ENCODE measurements at regions not wholly inside any gene's neighbourhood (a gene's known extent, or its start where the extent isn't known, plus 50 kb on each side); places are given as distances from the start of the nearest gene placed in this dataset.

GRCh38 chr1:115412733-115413132 is 74.7 kb upstream of the NGF start:
- Histone ChIP-seq H3K4me1 (ENCODE audit: insufficient read depth, low read length) (no peaks in the 10 kb centered on the region), H2BK20ac (ENCODE audit: low read depth, low read length, poor library complexity, severe bottlenecking) (no peak overlapping the region), H3K56ac (ENCODE audit: insufficient read length, low read depth, low read length) (no peak overlapping the region), H3T11ph (ENCODE audit: low read length) (no peak overlapping the region), H2BK5ac (ENCODE audit: insufficient read length, low read length) (no peak overlapping the region), H2AFZ (ENCODE audit: low read length) (peak overlapping the region; percentile 40), H3K79me1 (ENCODE audit: insufficient read depth, low read depth, low read length, poor library complexity, severe bottlenecking) (no peaks in the 10 kb centered on the region), H3K9me3 (ENCODE audit: control insufficient read depth, low read depth, low read length) (no peaks in the 10 kb centered on the region), H3K14ac (ENCODE audit: insufficient read depth, low read length) (no peak overlapping the region), H2AK5ac (ENCODE audit: insufficient read length, low read length) (no peak overlapping the region), H4K8ac (replicated peaks; ENCODE audit: insufficient read length, low read depth, low read length) (no peak overlapping the region), H4K5ac (ENCODE audit: insufficient read length, low read depth, low read length) (no peak overlapping the region), H3K79me2 (ENCODE audit: insufficient read depth, low read length) (no peaks in the 10 kb centered on the region), H2BK12ac (ENCODE audit: insufficient read length, low read depth, low read length) (no peak overlapping the region), H3K9ac (ENCODE audit: extremely low read depth, insufficient read length, low read length) (no peak overlapping the region), H3K27me3 (ENCODE audit: insufficient read depth, low read length) (no peaks in the 10 kb centered on the region), H3K4me2 (ENCODE audit: insufficient read depth, insufficient read length, low read length) (no peak overlapping the region), H3K23ac (ENCODE audit: insufficient read length, low read depth, low read length) (no peak overlapping the region), H4K20me1 (ENCODE audit: control insufficient read depth, insufficient read depth, insufficient read length) (no peaks in the 10 kb centered on the region), H2BK15ac (ENCODE audit: low read depth, low read length) (no peak overlapping the region), H3K4ac (ENCODE audit: low read depth, low read length) (no peak overlapping the region), H3K23me2 (ENCODE audit: insufficient read length, low read depth, low read length, poor library complexity, severe bottlenecking) (no peaks in the 10 kb centered on the region), H2BK120ac (ENCODE audit: low read depth, low read length, poor library complexity, severe bottlenecking) (no peak overlapping the region), H4K91ac (ENCODE audit: insufficient read length, low read depth, low read length) (no peak overlapping the region), H3K18ac (ENCODE audit: insufficient read length, low read depth, low read length) (no peak overlapping the region), H3K27ac (ENCODE audit: insufficient read length, low read depth, low read length) (no peak overlapping the region)
- no peak for DNase-seq
- Mint-ChIP-seq H3K36me3 (ENCODE audit: insufficient read depth in 1 of 3, low read depth in 3 of 3) (peaks cover 0 to 4% (median 2%) of the 10 kb centered on the region in 3 experiments; a peak in 2 of 7 replicates), H3K4me3 (no peak overlapping the region), H3K9me3 (peaks cover 0 to 8% of the 10 kb centered on the region in 2 experiments; a peak in 3 of 5 replicates), H3K27ac (no peak overlapping the region), H3K4me1 (peaks cover 6% of the 10 kb centered on the region in 2 experiments), H3K27me3 (ENCODE audit: low read depth) (no peaks in the 10 kb centered on the region; the same call in 1 of the 2 replicates)
- TF ChIP-seq, protein P1, sequence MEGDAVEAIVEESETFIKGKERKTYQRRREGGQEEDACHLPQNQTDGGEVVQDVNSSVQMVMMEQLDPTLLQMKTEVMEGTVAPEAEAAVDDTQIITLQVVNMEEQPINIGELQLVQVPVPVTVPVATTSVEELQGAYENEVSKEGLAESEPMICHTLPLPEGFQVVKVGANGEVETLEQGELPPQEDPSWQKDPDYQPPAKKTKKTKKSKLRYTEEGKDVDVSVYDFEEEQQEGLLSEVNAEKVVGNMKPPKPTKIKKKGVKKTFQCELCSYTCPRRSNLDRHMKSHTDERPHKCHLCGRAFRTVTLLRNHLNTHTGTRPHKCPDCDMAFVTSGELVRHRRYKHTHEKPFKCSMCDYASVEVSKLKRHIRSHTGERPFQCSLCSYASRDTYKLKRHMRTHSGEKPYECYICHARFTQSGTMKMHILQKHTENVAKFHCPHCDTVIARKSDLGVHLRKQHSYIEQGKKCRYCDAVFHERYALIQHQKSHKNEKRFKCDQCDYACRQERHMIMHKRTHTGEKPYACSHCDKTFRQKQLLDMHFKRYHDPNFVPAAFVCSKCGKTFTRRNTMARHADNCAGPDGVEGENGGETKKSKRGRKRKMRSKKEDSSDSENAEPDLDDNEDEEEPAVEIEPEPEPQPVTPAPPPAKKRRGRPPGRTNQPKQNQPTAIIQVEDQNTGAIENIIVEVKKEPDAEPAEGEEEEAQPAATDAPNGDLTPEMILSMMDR (conservative IDR thresholded peaks at IDR 0.05): no peak
- WGBS (ENCODE audit: extremely low coverage, insufficient read length, low lambda C conversion rate): no CpG with 5 or more reads among the region's 1 CpG

Measured in H9 (cell line).